OCI-LY3 (cell line): ENCODE measurements at regions not wholly inside any gene's neighbourhood (a gene's known extent, or its start where the extent isn't known, plus 50 kb on each side); places are given as distances from the start of the nearest gene placed in this dataset.

ENCODE experiments used
- H2AFZ ChIP-seq: fragments of 200-600, 300-600 bp; shearing (Covaris generic); 2 replicates; pipeline ENCODE4 v1.6.0; 2014; ENCODE audit warnings: antibody characterized with exemption, low read depth, low read length
- H3K27ac ChIP-seq: fragments of 200-600, 300-600 bp; sonication (generic); 2 replicates; pipeline ENCODE4 v1.5.1; 2014; ENCODE audit warnings: mild to moderate bottlenecking, low read length, moderate library complexity, mixed read lengths
- H3K27me3 ChIP-seq: fragments of 200-600, 300-600 bp; sonication (generic); 2 replicates; pipeline ENCODE4 v1.6.1; 2014; ENCODE audit warnings: low read depth, low read length, mixed read lengths
- H3K36me3 ChIP-seq: fragments of 200-600, 300-600 bp; sonication (generic); replicated peaks from 2 replicates; pipeline ENCODE3; 2014; ENCODE audit warnings: low read depth, low read length, mixed read lengths
- H3K4me1 ChIP-seq: fragments of 300-600, 200-600 bp; sonication (generic); 2 replicates; pipeline ENCODE4 v1.6.1; 2014; ENCODE audit warnings: low read length, mixed read lengths
- H3K4me2 ChIP-seq: fragments of 200-600, 300-600 bp; sonication (generic); 2 replicates; pipeline ENCODE4 v1.6.1; 2014; ENCODE audit warnings: low read length, mixed read lengths
- H3K4me3 ChIP-seq: fragments of 300-600, 200-600 bp; sonication (generic); 2 replicates; pipeline ENCODE4 v1.5.1; 2014; ENCODE audit warnings: antibody characterized with exemption, mild to moderate bottlenecking, low read length, moderate library complexity
- H3K79me2 ChIP-seq: fragments of 300-600, 200-600 bp; shearing (Covaris generic); 2 replicates; pipeline ENCODE4 v1.6.1; 2014; ENCODE audit warnings: mild to moderate bottlenecking, low read length, mixed read lengths
- H3K9ac ChIP-seq: fragments of 300-600, 200-600 bp; shearing (Covaris generic); 2 replicates; pipeline ENCODE4 v1.6.0; 2014; ENCODE audit warnings: mild to moderate bottlenecking, low read length, moderate library complexity
- H3K9me3 ChIP-seq: fragments of 200-600, 300-600 bp; shearing (Covaris generic); 2 replicates; pipeline ENCODE4 v1.6.1; 2014; ENCODE audit warnings: low read length, mixed read lengths; ENCODE audit not compliant: insufficient read depth
- H4K20me1 ChIP-seq: fragments of 200-600, 300-600 bp; sonication (generic); 2 replicates; pipeline ENCODE4 v1.6.1; 2016; ENCODE audit warnings: low read length, mixed read lengths; ENCODE audit not compliant: insufficient read depth
- EZH2phosphoT487 ChIP-seq: fragments of 200-600 bp; shearing (Covaris generic); IDR thresholded peaks from 2 replicates; pipeline ENCODE4 v1.6.1; 2018; ENCODE audit warnings: antibody characterized with exemption, mixed run types, low read depth
- TF ChIP-seq, protein P1 (sequence below): fragments of 200-600, 300-600 bp; sonication (generic); IDR thresholded peaks from 2 replicates; pipeline ENCODE4 v1.5.1; 2014; ENCODE audit warnings: antibody characterized with exemption, low read length, low read depth

- no peak overlapping the region for H3K9ac ChIP-seq
Measured at GRCh38 chr5:158063052-158063451, 204.1 kb upstream of the CLINT1 start.

DNA sequence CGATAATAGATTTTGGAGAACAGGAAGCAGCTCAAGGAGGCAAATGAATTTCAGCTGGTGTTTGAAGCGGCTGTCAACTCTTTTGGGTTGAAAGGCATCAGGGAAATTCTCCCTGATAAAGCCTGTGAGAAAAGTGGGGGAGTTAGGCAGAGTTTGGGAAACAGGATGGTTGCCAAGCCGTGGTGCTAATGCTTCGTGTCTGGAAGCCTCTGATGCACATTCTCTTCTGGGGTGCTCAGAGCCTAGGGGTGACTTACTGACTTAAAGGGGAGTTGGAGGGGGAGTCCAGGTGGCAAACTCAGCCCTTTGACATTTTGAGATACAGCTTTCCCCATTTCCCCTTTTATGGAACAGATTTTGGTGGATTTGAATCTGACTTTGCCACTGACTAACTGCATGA, 202.5 kb upstream of the CLINT1 start:
- H3K4me1 ChIP-seq = no peaks in the 10 kb centered on the region
- TF ChIP-seq EZH2phosphoT487 = no peak
- TF ChIP-seq, protein P1, sequence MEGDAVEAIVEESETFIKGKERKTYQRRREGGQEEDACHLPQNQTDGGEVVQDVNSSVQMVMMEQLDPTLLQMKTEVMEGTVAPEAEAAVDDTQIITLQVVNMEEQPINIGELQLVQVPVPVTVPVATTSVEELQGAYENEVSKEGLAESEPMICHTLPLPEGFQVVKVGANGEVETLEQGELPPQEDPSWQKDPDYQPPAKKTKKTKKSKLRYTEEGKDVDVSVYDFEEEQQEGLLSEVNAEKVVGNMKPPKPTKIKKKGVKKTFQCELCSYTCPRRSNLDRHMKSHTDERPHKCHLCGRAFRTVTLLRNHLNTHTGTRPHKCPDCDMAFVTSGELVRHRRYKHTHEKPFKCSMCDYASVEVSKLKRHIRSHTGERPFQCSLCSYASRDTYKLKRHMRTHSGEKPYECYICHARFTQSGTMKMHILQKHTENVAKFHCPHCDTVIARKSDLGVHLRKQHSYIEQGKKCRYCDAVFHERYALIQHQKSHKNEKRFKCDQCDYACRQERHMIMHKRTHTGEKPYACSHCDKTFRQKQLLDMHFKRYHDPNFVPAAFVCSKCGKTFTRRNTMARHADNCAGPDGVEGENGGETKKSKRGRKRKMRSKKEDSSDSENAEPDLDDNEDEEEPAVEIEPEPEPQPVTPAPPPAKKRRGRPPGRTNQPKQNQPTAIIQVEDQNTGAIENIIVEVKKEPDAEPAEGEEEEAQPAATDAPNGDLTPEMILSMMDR = no peak
- no peak overlapping the region for H3K27ac ChIP-seq
- no peaks in the 10 kb centered on the region for H3K9me3 ChIP-seq
- no peaks in the 10 kb centered on the region for H4K20me1 ChIP-seq
- no peak overlapping the region for H2AFZ ChIP-seq
- H3K4me3 ChIP-seq = no peak overlapping the region
- no peak overlapping the region for H3K9ac ChIP-seq
- H3K4me2 ChIP-seq = no peak overlapping the region
- no peaks in the 10 kb centered on the region for H3K36me3 ChIP-seq
- H3K79me2 ChIP-seq = no peaks in the 10 kb centered on the region
- H3K27me3 ChIP-seq = 0 out of 2 replicates have a peak, but pooled peaks cover 5% of the 10 kb centered on the region

More at GRCh38 chr5:158063052-158063451, 204.1 kb upstream of the CLINT1 start:
- no peaks in the 10 kb centered on the region for H3K79me2 ChIP-seq
- H4K20me1 ChIP-seq = no peaks in the 10 kb centered on the region
- H3K27ac ChIP-seq = no peak overlapping the region
- no peaks in the 10 kb centered on the region for H3K4me1 ChIP-seq
- H3K4me3 ChIP-seq = no peak overlapping the region
- no peaks in the 10 kb centered on the region for H3K9me3 ChIP-seq
- no peak overlapping the region for H3K4me2 ChIP-seq
- no peak for TF ChIP-seq EZH2phosphoT487
- TF ChIP-seq, protein P1 = no peak
- H3K27me3 ChIP-seq = 0 out of 2 replicates have a peak, but pooled peaks cover 5% of the 10 kb centered on the region
- H2AFZ ChIP-seq = no peak overlapping the region
- H3K36me3 ChIP-seq = no peaks in the 10 kb centered on the region

DNA sequence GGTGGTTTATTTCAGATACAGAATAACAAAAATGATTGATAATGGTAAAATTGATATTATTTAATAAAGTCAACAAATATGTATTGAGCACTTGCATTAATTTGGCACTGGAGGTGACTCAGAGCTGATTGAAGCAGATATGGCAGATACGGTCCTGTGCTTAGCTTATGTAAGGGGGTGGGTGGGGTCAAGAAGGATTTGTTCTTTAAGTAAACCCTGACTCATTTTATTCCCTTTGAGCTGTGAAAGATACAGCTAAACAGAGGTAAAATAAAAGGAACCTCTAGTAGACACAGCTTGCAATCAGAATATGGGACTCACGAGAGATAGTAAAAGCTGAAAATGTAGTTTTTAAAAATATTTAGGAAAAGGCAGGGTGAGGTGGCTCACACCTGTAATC, 201.3 kb upstream of the CLINT1 start:
- Histone ChIP-seq H3K4me2 (no peak overlapping the region), H2AFZ (no peak overlapping the region), H3K27ac (no peak overlapping the region), H3K79me2 (no peaks in the 10 kb centered on the region), H3K36me3 (no peaks in the 10 kb centered on the region), H3K4me3 (no peak overlapping the region), H3K4me1 (no peaks in the 10 kb centered on the region), H4K20me1 (no peaks in the 10 kb centered on the region), H3K9ac (no peak overlapping the region), H3K27me3 (0 out of 2 replicates have a peak, but pooled peaks cover 5% of the 10 kb centered on the region), H3K9me3 (no peaks in the 10 kb centered on the region)
- TF ChIP-seq, protein P1 = no peak
- no peak for TF ChIP-seq EZH2phosphoT487

DNA sequence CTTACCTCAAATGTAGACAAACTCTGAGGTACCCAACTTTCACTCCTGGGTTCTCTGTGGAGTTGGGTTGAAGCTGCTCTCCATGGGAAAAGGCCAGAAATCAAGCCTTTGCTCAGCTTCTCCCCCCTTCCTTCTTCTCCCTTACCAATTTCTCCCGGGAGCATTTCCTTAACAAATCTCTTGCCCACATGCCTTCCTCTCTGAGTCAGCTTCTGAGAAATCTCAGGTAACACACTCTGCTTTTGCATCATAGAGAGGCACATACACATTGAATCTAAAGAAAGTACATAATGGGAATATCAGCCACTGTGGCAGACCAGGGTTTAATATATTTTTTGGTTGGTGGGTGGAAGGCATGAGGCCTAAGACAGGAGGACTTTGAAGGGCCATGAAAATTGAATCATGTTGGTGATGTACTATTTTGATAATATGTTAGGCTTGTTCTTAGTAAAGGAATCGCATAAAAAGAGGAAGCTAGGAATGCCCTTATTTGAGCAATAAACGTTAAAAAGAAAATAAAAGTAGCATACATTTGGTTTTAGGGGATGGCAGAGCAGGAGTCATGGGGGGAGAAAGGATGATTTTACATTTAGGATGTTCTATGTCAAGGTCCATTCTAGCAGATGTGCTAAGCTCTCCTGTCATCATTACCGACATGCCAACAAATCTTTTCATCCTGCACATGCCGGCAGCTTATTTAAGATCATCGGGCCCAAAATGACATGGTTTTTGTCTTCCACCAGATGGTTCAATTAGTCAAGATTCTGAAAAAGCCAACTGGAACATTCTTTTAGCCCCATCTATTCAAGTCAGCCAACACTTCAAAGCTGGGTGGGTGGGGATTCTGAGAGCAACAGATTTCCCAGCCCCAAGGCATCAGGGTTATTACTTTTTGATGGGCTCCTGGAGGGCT, 199.5 kb upstream of the CLINT1 start:
- Histone ChIP-seq H3K4me3 (no peak overlapping the region), H4K20me1 (no peaks in the 10 kb centered on the region), H3K79me2 (no peaks in the 10 kb centered on the region), H3K27me3 (0 out of 2 replicates have a peak, but pooled peaks cover 5% of the 10 kb centered on the region), H3K4me1 (no peaks in the 10 kb centered on the region), H3K4me2 (no peak overlapping the region), H3K9me3 (no peaks in the 10 kb centered on the region), H3K36me3 (no peaks in the 10 kb centered on the region), H3K27ac (no peak overlapping the region), H3K9ac (no peak overlapping the region), H2AFZ (no peak overlapping the region)
- TF ChIP-seq, protein P1 = no peak
- TF ChIP-seq EZH2phosphoT487 = no peak
